ENCODE measurements at regions not wholly inside any gene's neighbourhood (a gene's known extent, or its start where the extent isn't known, plus 50 kb on each side); places are given as distances from the start of the nearest gene placed in this dataset.

DNA sequence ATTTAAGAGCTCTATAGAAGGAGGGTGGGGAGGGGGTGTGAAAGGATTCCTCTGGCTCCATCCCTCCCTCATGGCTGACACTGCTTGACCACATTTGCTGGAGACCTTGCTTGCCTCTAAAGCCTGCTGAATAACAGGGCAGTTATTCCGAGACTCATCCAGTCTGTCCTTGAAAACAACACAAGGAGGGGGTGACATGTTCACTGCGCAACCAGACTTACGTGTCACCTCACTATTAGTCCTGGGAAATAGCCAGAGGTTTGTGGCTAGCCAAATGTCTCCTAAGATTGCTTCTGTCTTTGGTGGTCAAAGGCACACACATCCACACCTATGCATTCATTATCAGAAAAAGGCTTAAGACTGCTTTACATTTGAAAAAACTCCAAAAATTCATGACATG lies 256.2 kb upstream of the SKOR2 start:
- Histone ChIP-seq H3K4me2 (ENCODE audit: insufficient read depth, low read length) (no peak overlapping the region), H2AFZ (ENCODE audit: low read depth, low read length) (no peak overlapping the region)

DNA sequence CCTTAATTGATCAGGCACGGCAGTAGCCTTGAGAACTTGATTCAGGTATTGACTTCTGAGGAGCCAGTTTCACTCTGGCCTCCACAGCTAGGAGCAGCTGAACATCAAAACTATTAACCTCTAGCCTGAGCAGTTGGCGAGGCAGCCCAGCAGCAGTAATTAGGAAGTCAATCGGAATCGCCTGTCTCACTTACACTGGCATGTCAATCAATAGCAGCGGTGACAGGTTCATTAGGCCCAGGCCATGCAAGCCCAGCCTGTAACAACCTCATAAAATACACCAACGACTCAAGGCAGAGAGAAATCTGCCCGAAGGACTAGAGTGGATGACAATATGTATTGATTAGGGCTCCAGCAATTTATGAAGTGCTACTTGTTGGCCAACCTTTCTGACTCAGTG lies 255.4 kb upstream of the SKOR2 start:
- Histone ChIP-seq H3K79me2 (ENCODE audit: insufficient read depth, low read length) (no peaks in the 10 kb centered on the region), H2AFZ (ENCODE audit: low read depth, low read length) (no peak overlapping the region), H3K9me3 (ENCODE audit: insufficient read depth, low read length, severe bottlenecking) (no peaks in the 10 kb centered on the region), H3K9ac (ENCODE audit: low read depth, low read length) (no peak overlapping the region), H3K4me2 (ENCODE audit: insufficient read depth, low read length) (no peak overlapping the region), H3K27me3 (ENCODE audit: insufficient read depth, low read length, poor library complexity) (peaks cover 4% of the 10 kb centered on the region), H3K4me3 (ENCODE audit: low read depth in 1 of 2, low read length in 2 of 2) (no peak overlapping the region), H4K20me1 (ENCODE audit: insufficient read depth, low read length) (no peaks in the 10 kb centered on the region), H3K4me1 (ENCODE audit: insufficient read depth, low read length) (no peaks in the 10 kb centered on the region), H3K27ac (ENCODE audit: low read length) (no peak overlapping the region), H3K36me3 (ENCODE audit: insufficient read depth, low read length) (no peaks in the 10 kb centered on the region)
- no peak for TF ChIP-seq EZH2 (IDR thresholded peaks at IDR 0.05; ENCODE audit: borderline replicate concordance, low read depth, low read length, severe bottlenecking)
- TF ChIP-seq, protein P1, sequence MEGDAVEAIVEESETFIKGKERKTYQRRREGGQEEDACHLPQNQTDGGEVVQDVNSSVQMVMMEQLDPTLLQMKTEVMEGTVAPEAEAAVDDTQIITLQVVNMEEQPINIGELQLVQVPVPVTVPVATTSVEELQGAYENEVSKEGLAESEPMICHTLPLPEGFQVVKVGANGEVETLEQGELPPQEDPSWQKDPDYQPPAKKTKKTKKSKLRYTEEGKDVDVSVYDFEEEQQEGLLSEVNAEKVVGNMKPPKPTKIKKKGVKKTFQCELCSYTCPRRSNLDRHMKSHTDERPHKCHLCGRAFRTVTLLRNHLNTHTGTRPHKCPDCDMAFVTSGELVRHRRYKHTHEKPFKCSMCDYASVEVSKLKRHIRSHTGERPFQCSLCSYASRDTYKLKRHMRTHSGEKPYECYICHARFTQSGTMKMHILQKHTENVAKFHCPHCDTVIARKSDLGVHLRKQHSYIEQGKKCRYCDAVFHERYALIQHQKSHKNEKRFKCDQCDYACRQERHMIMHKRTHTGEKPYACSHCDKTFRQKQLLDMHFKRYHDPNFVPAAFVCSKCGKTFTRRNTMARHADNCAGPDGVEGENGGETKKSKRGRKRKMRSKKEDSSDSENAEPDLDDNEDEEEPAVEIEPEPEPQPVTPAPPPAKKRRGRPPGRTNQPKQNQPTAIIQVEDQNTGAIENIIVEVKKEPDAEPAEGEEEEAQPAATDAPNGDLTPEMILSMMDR (IDR thresholded peaks at IDR 0.05; ENCODE audit: borderline replicate concordance, extremely low read depth, low read length, poor library complexity, severe bottlenecking) = no peak
- DNase-seq (no peak), ATAC-seq (ENCODE audit: insufficient read depth, low read depth) (no peak)

More for the DNA sequence above, 256.2 kb upstream of the SKOR2 start:
- ATAC-seq (ENCODE audit: insufficient read depth, low read depth) (no peak), DNase-seq (no peak)
- H3K79me2 ChIP-seq (ENCODE audit: insufficient read depth, low read length) = no peaks in the 10 kb centered on the region
- TF ChIP-seq EZH2 (IDR thresholded peaks at IDR 0.05; ENCODE audit: borderline replicate concordance, low read depth, low read length, severe bottlenecking) = no peak
- TF ChIP-seq, protein P1 (IDR thresholded peaks at IDR 0.05; ENCODE audit: borderline replicate concordance, extremely low read depth, low read length, poor library complexity, severe bottlenecking) = no peak
- no peak overlapping the region for H3K27ac ChIP-seq (ENCODE audit: low read length)
- no peak overlapping the region for H3K4me3 ChIP-seq (ENCODE audit: low read depth in 1 of 2, low read length in 2 of 2)
- no peaks in the 10 kb centered on the region for H3K36me3 ChIP-seq (ENCODE audit: insufficient read depth, low read length)
- H4K20me1 ChIP-seq (ENCODE audit: insufficient read depth, low read length) = no peaks in the 10 kb centered on the region
- H3K9ac ChIP-seq (ENCODE audit: low read depth, low read length) = no peak overlapping the region
- no peaks in the 10 kb centered on the region for H3K9me3 ChIP-seq (ENCODE audit: insufficient read depth, low read length, severe bottlenecking)
- no peaks in the 10 kb centered on the region for H3K4me1 ChIP-seq (ENCODE audit: insufficient read depth, low read length)
- H3K27me3 ChIP-seq (ENCODE audit: insufficient read depth, low read length, poor library complexity) = peaks cover 4% of the 10 kb centered on the region

DNA sequence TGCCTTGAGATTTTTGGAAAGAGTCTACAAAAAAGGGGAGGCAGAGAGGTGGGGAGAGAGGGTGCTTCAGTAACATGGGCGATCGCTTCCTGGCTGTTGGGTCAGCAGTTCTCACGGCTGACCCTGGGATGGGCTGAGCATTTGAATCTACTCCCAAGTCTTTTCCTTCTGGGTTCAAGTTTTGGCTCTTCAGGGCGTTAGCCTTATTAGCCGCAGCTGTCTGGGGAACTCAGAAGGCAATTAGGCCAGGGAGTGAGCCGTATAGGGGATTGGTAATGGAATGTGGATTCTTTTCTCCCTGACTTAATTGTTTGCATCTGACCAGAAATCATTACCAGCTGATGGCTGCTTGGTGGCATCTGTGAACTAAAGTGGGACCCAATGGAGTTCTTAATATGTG lies 250.5 kb upstream of the SKOR2 start:
- ATAC-seq (ENCODE audit: insufficient read depth, low read depth) = no peak
- no peak overlapping the region for H3K4me3 ChIP-seq (ENCODE audit: low read depth in 1 of 2, low read length in 2 of 2)

More for the DNA sequence above, 250.5 kb upstream of the SKOR2 start:
- Histone ChIP-seq H3K9me3 (ENCODE audit: insufficient read depth, low read length, severe bottlenecking) (no peaks in the 10 kb centered on the region), H4K20me1 (ENCODE audit: insufficient read depth, low read length) (no peaks in the 10 kb centered on the region), H3K4me2 (ENCODE audit: insufficient read depth, low read length) (no peak overlapping the region), H3K27ac (ENCODE audit: low read length) (no peak overlapping the region), H3K27me3 (ENCODE audit: insufficient read depth, low read length, poor library complexity) (peaks cover 8% of the 10 kb centered on the region), H2AFZ (ENCODE audit: low read depth, low read length) (no peak overlapping the region), H3K9ac (ENCODE audit: low read depth, low read length) (no peak overlapping the region), H3K36me3 (ENCODE audit: insufficient read depth, low read length) (no peaks in the 10 kb centered on the region), H3K79me2 (ENCODE audit: insufficient read depth, low read length) (no peaks in the 10 kb centered on the region), H3K4me1 (ENCODE audit: insufficient read depth, low read length) (no peaks in the 10 kb centered on the region)
- TF ChIP-seq, protein P1 (IDR thresholded peaks at IDR 0.05; ENCODE audit: borderline replicate concordance, extremely low read depth, low read length, poor library complexity, severe bottlenecking) = no peak
- TF ChIP-seq EZH2 (IDR thresholded peaks at IDR 0.05; ENCODE audit: borderline replicate concordance, low read depth, low read length, severe bottlenecking) = no peak
- no peak for DNase-seq

All from DND-41 (cell line).